ENCODE measurements at regions not wholly inside any gene's neighbourhood (a gene's known extent, or its start where the extent isn't known, plus 50 kb on each side); places are given as distances from the start of the nearest gene placed in this dataset.

GRCh38 chr3:82508-82907, 114.1 kb upstream of the CHL1 start:
- no peak for DNase-seq

DNA sequence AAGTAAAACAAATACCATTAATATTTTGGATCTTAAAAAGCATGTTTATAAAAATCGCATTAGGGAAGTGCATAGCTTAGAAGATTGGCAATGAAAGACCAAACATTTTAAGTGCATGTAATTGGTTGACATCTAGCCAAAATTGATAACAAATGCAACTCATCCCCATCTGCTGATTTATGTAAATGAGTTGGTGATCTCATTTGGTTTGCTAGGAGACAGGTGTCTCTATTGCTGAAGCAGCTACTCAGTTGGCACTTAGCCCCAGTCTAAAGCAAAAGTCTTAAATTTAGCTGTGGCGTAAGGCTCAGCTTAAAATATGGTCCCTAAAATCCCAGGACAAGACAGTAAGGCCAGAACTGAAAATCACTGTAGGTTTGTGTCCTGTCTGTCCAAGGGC, 113.5 kb upstream of the CHL1 start:
- DNase-seq, result no peak

DNA sequence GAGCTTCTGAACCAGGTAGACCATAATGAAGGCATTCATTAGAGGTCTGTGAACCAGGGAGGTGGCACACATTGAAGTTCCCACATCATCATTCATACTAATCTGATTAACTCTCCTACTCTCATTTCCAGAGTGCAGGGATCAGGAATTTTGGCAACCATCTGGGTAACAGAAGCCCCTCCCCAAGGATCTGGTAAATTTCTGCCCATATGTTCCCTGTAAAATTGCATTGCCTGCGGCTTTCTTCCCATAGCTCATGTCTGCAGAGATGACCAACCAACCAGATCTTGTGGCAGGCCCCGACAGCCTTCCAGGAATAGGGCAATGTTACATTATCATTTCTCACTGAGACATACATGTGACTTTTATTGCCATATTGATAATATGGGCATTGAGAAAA, 111.4 kb upstream of the CHL1 start:
- no peak for DNase-seq

DNA sequence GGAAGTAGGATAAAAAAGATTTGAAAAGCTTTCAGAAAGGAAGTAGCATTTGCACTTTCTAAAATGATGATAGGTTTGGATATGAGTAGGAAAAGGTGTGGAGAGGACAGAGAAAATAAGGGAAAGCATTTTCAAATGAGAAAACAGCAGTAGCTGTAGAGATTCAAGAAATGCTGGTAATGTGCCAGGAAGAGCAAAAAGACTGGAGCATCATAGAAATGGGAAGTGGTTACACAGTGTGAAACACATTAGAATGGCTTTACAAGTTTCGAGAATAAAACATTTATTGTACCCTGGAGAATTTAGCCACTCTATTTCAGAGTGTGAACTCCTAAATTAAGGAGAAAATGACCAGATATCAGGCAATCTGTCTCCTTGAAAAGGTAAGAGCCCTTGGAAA, 108.3 kb upstream of the CHL1 start:
- no peak for DNase-seq

DNA sequence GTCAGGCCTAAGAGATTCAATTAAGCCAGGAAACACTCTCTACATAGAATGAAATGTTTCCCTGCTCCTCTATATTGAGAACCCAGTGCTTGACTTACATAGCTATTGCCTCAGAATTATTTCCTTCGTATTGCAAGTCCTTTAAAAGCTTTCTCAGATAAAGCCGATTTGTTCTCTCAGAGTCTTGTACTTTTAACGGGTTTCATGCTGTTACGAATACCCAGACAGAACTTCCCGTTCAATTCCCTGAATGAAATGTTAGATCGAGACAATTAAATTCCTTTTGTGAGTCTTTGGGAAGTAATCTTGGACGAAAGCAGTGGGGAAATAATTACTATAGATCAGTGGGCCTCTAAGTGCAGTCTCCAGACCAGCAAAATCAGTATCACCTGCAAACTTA, 102.8 kb upstream of the CHL1 start:
- DNase-seq, result no peak

GRCh38 chr3:96259-96658, 100.3 kb upstream of the CHL1 start:
- DNase-seq, result no peak

DNA sequence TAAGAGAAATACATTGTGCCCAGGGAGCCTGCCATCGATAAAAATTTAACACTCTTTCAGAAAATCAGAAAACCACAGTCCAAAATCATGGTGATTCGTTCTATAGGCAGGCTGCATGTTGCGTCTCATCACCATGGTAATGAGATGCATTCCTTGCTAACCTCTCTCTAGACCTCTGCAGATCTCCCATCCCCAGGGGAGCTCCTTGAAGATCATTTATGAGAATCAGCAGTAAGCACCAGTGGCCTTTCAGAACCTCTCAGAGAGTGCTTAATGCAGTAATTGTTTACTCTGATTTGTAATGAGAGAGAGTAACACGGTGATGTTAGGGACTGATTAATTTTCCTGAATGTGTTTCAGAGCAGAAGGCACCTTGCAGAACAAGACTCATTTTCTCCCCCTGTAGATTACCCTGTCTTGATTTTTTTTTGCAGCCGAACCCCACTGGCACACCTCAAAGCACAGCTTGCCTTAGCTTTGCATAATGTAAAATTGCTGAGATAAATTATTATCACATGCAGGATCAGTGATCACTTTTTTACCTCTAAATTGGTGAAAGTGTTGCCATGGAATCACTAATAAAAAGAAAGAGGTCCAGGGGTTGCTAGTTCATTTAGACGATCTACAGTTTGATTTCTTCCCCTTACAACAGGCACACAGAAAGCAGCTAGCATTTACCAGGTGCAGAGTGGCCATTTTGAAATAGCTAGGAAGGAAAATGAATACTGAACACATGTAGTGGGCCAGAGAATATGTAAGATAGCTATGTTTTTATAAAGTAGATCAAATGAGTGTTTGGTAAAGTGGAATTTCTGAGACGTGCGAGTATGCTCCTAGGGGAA, 98.9 kb upstream of the CHL1 start:
- DNase-seq, result no peak

- DNase-seq, result no peak
Measured at GRCh38 chr3:98259-98654, 98.3 kb upstream of the CHL1 start.

- no peak for DNase-seq
Measured at GRCh38 chr3:99506-99905, 97.1 kb upstream of the CHL1 start.

GRCh38 chr3:102484-102883, 94.1 kb upstream of the CHL1 start:
- no peak for DNase-seq

DNA sequence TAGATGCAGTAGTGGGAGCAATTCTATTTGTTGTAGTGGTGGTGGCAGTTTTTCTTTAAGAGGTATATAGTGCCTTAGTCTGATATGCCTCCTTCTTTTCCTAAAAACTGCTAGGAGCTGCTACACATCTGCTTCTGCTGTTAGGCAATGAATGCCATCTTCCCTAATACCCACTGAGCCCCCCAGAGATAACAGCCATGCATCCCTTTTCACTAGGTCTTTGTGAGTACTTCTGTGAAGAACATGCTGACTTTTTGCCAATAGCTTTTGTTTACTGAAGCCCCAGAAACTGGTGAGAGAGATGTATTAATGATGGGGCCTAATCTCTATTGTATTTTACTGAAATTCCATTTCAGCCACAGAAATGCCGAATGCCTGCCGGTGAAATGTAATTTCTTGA, 92.6 kb upstream of the CHL1 start:
- DNase-seq, result no peak

GRCh38 chr3:105585-105984, 91.0 kb upstream of the CHL1 start:
- no peak for DNase-seq

- DNase-seq, result no peak
Measured at GRCh38 chr3:106619-107018, 89.9 kb upstream of the CHL1 start.

DNA sequence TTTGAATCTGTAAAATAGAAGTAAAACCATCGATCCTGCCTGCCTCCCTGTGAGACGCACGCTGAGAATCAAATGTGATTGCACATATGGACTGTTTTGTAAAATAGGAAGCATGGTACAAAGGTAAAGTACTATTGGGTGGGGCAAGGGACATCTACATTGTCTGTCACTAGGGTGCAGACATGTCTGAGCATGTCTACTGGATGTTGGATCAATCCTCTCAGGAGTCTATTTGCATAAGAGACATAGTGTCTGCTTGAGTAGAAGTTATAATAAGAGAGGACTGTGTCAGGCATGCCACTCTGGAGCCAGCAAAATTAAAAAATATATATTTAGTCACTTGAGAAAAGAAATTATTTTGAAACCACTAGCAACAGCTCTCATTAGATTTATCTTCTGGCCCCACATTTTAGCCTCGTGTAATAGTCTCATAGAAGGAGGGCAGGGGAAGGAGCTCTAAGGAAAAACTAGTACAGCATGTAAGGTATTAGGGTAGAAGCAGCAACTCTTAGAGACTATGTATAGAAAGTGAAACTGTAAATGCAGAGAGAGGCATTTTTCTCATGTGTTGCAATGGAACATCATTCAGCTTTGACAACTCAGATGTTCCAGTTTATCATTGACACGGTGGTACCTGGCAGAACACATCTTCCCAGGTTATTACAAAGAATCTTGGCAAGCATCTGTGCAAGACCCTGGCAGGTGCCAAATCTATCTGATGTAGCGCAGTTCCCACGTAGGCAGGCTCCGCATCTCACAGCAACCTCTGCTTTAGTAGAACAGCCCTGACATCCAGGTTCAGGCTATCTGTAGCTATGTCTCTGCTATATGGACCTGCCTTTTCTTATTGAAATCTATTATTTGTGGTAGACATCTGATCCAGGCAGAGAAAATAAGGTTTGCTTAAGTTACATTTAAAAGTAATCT, 85.2 kb upstream of the CHL1 start:
- peak in 1 of 2 experiments; percentile 31 for DNase-seq

DNA sequence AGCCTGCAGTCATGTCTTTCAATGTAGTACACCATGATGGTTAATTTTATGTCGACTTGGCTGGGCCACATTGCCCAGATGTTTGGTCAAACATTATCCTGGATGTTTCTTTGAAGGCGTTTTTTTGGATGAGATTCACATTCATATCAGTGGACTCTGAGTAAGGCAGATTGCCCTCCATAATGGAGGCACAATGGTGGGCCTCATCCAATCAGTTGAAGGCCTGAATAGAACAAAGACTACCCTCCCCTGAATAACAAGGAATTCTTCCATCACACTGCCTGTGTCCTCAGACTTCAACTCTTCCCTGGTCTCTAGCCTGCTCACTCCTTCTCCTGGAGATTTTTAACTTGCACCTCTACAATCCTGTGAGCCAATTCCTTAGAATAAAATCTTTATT, 83.8 kb upstream of the CHL1 start:
- DNase-seq, result no peak

- no peak for DNase-seq
Measured at GRCh38 chr3:118666-119065, 77.9 kb upstream of the CHL1 start.

- no peak for DNase-seq
Measured at GRCh38 chr3:123341-123740, 73.2 kb upstream of the CHL1 start.

DNA sequence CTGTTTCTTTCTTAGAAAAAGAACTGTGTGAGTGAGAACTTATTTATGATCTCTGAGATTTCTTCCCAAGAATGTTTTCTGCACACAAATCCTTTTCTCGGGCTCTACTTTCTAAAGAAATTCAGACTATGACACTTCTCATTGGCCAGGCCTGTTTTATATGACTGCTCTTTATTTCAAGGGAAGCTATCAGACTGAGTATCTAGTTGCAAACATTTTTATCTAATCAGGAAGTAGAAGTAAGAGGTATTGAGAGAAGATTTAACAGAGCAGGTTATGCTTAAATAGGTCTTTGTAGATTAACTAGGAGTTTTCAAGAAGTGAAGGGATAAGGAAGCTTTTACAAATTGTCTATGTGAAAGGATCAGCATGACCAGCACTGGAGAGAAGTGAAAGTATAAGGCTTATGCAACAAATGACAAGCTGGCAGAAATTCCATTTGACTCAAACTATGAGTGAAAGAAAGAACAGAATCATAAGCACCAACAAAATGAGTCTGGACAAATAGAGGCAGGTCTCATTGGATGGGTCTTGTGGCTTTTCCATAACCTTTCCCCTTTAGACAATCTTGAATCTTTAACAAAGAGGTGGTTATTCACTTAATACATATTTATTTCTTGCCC, 71.9 kb upstream of the CHL1 start:
- no peak for DNase-seq

DNA sequence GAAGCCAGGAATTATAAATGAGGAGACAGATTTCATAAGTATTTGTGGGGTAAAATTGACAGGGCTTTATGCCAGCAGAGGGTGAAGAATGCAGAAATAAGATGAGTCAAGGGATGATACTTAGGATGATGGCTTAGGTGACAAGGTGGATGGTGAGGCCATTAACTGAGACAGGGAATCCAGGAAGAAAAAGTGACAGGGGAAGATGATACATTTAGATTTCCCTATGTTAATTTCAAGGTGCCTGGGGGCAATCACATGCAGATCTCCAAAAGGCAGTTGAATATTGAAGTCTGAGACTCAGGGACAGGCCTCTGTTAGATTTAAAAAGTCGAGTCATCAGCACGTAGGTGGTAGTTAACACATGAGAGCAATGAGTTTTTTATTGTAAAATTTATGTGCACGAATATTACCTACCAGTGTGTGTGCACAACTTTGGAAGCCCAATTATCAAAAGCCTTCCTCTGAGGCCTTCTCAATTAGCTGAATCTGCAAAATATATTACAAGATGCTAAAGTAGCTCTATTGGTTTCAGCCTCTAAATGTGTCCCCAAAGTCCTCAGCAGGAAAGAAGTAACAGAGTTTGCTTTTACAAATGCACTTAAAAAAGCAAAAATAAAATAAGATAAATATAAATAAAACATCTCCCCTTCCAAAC, 67.9 kb upstream of the CHL1 start:
- no peak for DNase-seq

GRCh38 chr3:131151-131888, 65.2 kb upstream of the CHL1 start:
- peak in 1 of 2 experiments; percentile 4 for DNase-seq

GRCh38 chr3:132378-132777, 64.2 kb upstream of the CHL1 start:
- no peak for DNase-seq

- DNase-seq, result no peak
Measured at GRCh38 chr3:132904-133303, 63.7 kb upstream of the CHL1 start.

Data from SHP77 (cell line).